SJCRH30 (cell line): ENCODE measurements at regions not wholly inside any gene's neighbourhood (a gene's known extent, or its start where the extent isn't known, plus 50 kb on each side); places are given as distances from the start of the nearest gene placed in this dataset.

ENCODE experiments used
- DNase-seq, 2 experiments: peaks; one replicate each; pipeline ENCODE4 v3.0.0-alpha.2; 2015 to 2020
- H3K27ac ChIP-seq: fragments of 250-450 bp; sonication (Bioruptor Pico); 2 replicates; pipeline ENCODE4 v1.5.1; 2020; ENCODE audit warnings: mild to moderate bottlenecking, moderate library complexity
- H3K27me3 ChIP-seq: fragments of 250-450 bp; sonication (Bioruptor Pico); 2 replicates; pipeline ENCODE4 v1.5.1; 2020; ENCODE audit warnings: mild to moderate bottlenecking, moderate library complexity
- H3K36me3 ChIP-seq: fragments of 250-450 bp; sonication (Bioruptor Pico); 2 replicates; pipeline ENCODE4 v1.5.1; 2020; ENCODE audit warnings: mild to moderate bottlenecking, moderate library complexity
- H3K4me1 ChIP-seq: fragments of 250-450 bp; sonication (Bioruptor Pico); 2 replicates; pipeline ENCODE4 v1.5.1; 2020; ENCODE audit warnings: mild to moderate bottlenecking, moderate library complexity
- H3K4me3 ChIP-seq: fragments of 250-450 bp; sonication (Bioruptor Pico); 2 replicates; pipeline ENCODE4 v1.5.1; 2020; ENCODE audit warnings: mild to moderate bottlenecking, moderate library complexity
- H3K9me3 ChIP-seq: fragments of 250-450 bp; sonication (Bioruptor Pico); replicated peaks from 2 replicates; pipeline ENCODE4 v1.5.1; 2020; ENCODE audit warnings: mild to moderate bottlenecking, moderate library complexity

DNA sequence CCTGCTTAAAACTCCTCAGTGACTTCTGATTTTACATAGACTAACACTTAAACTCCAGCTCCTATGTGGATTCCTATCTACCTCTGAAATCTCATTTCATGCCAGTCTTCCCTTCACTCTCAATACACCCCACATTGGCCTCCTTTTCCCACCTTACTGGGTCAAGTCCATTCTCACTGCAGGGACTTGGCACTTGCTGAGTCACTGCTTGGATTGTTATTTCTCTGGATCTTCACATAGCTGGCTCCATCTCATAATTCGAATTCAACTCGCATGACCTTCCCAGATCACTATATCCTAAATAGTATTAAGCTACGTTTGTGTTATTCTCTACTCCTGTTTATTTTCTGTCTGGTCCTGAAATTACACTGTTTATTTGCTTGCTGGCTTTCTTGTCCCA lies 59.6 kb upstream of the FRMD4B start:
- H3K4me3 ChIP-seq: no peak overlapping the region
- H3K27ac ChIP-seq: no peak overlapping the region
- H3K9me3 ChIP-seq: no peaks in the 10 kb centered on the region
- no peaks in the 10 kb centered on the region for H3K36me3 ChIP-seq
- DNase-seq: no peak
- H3K4me1 ChIP-seq: no peaks in the 10 kb centered on the region
- no peaks in the 10 kb centered on the region for H3K27me3 ChIP-seq

DNA sequence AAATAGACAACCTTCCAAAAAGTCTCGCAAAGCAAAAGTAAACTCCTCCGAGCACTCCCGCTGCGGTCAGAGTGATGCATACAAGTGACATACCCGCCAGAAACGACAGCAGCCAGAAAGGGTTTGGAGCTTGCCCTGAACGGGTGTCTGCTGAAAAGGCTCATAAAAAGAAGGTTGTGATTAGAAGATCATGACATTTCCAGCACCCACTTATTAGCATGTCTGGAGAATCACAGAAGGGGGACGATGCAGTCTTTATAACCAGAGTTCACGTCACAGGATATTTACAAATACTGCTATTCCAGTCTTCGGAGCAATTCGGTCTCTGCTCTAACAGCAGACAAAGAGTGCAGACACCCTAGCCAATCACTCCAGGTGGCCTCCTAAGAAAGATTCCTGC lies 59.1 kb upstream of the FRMD4B start:
- no peaks in the 10 kb centered on the region for H3K27me3 ChIP-seq
- no peaks in the 10 kb centered on the region for H3K36me3 ChIP-seq
- H3K9me3 ChIP-seq: no peaks in the 10 kb centered on the region
- DNase-seq: no peak
- H3K27ac ChIP-seq: no peak overlapping the region
- no peak overlapping the region for H3K4me3 ChIP-seq
- no peaks in the 10 kb centered on the region for H3K4me1 ChIP-seq

- DNase-seq: peak in 1 of 2 experiments; percentile 7
- Histone ChIP-seq H3K27me3 (no peaks in the 10 kb centered on the region), H3K27ac (no peak overlapping the region), H3K36me3 (no peaks in the 10 kb centered on the region), H3K9me3 (no peaks in the 10 kb centered on the region), H3K4me3 (no peak overlapping the region), H3K4me1 (no peaks in the 10 kb centered on the region)
These were observed 57.6 kb upstream of the FRMD4B start for GRCh38 chr3:69443457-69443920.

DNA sequence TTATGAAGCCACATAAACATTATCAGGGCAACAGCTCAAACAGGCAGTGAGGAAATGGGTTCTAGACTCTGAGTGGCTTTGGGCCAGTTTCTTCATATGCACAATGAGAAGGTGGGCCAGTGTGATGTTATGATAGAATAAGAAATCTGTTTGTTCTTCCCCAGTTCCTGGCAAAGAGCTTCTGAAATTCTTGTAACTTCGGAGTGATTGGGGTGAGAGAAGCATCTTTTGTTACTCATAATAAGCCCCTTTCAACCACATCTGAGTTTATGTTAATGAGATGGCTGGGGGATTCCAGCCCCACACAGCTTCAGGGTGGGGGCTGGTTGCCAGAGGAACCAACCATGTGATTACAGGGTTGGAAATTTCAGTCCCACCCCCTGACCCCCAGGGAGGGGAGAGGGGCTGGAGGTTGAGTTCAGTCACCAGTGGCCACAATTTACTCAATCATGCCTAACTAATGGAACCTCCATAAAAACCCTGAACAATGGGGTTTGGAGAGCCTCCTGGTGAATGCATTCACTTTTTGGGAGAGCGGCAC lies 57.0 kb upstream of the FRMD4B start:
- Histone ChIP-seq H3K9me3 (no peaks in the 10 kb centered on the region), H3K36me3 (no peaks in the 10 kb centered on the region), H3K27ac (no peak overlapping the region), H3K4me3 (no peak overlapping the region), H3K27me3 (no peaks in the 10 kb centered on the region), H3K4me1 (no peaks in the 10 kb centered on the region)
- DNase-seq: no peak

- no peak for DNase-seq
- Histone ChIP-seq H3K27me3 (no peaks in the 10 kb centered on the region), H3K27ac (no peak overlapping the region), H3K9me3 (no peaks in the 10 kb centered on the region), H3K4me1 (no peaks in the 10 kb centered on the region), H3K36me3 (no peaks in the 10 kb centered on the region), H3K4me3 (no peak overlapping the region)
These were observed 55.8 kb upstream of the FRMD4B start for GRCh38 chr3:69441732-69442131.

DNA sequence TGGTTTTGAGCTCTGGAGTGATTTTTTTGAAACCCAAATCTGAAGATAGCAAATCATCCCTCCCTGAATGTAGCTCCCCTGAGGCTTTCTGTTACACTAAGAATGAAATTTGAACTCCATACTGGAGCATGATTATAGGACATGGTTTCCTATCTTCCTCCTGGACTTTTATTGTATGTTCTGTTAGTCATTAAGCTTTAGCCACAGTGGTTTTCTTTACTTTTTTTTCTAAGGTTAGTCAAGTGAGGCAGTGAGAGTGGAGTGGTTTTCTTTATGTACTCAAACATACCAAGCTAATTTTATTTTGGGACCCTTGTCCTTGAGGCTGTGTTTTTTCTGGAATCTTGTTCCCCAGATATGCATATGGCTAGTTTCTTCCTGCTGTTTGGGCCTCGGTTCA lies 55.2 kb upstream of the FRMD4B start:
- no peak for DNase-seq
- Histone ChIP-seq H3K4me3 (no peak overlapping the region), H3K36me3 (no peaks in the 10 kb centered on the region), H3K9me3 (no peaks in the 10 kb centered on the region), H3K4me1 (no peaks in the 10 kb centered on the region), H3K27ac (no peak overlapping the region), H3K27me3 (no peaks in the 10 kb centered on the region)

GRCh38 chr3:69439643-69440270 lies 53.9 kb upstream of the FRMD4B start:
- H3K27me3 ChIP-seq: no peaks in the 10 kb centered on the region
- H3K9me3 ChIP-seq: no peaks in the 10 kb centered on the region
- H3K27ac ChIP-seq: no peak overlapping the region
- no peak overlapping the region for H3K4me3 ChIP-seq
- no peaks in the 10 kb centered on the region for H3K4me1 ChIP-seq
- peak in 1 of 2 experiments; percentile 14 for DNase-seq
- no peaks in the 10 kb centered on the region for H3K36me3 ChIP-seq

- DNase-seq: no peak
- H3K27ac ChIP-seq: no peak overlapping the region
- H3K27me3 ChIP-seq: no peaks in the 10 kb centered on the region
- H3K9me3 ChIP-seq: no peaks in the 10 kb centered on the region
- H3K4me3 ChIP-seq: no peak overlapping the region
- H3K36me3 ChIP-seq: no peaks in the 10 kb centered on the region
- H3K4me1 ChIP-seq: peaks cover 6% of the 10 kb centered on the region
These were observed 52.6 kb upstream of the FRMD4B start for GRCh38 chr3:69438476-69438875.

DNA sequence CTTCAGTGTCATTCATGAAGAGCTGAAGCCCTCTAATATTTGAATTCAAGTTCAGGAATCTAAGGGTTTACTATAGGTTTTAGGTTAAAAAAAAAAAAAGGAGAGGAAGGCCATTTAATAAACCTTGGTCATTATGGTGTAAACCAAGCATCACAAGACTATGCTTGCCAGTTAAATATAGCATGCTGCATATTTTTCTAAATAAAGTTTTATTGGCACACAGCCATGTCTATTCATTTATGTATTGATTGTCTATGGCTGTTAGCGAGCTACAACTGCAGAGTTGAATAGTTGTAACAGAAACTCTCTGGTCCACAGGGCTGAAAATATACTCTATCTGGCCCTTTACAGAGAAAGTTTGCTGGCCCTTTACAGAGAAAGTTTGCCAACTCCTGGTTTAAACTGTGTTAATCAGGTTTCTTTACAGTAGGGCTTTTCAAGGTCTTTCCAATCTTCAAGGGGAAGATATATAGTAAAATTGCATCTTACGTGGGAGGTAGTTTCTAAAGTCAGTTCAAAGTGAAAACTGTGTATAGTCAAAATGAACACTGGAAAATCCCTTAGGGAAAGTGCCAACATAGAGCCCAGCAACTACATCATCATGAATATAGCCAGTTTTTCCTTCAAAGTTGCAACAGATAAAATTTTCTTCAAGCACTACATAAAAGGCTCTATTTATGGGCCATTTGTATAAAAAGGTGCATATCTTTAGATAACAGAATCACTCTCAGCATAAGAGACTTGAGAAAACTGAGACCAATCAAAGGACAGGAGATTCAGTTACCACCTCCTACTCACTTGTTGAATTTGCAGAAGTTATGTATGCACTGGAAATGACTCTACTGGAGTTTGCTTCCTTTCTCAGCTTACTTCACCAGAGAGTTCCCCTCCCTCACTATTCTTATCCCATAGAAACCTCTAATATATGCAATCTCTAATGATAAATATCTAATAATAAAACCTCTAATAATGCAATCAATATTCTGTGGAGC lies 49.7 kb upstream of the FRMD4B start:
- no peak for DNase-seq
- H3K9me3 ChIP-seq: no peaks in the 10 kb centered on the region
- H3K4me1 ChIP-seq: peaks cover 6% of the 10 kb centered on the region
- no peaks in the 10 kb centered on the region for H3K27me3 ChIP-seq
- no peak overlapping the region for H3K27ac ChIP-seq
- H3K4me3 ChIP-seq: no peak overlapping the region
- no peaks in the 10 kb centered on the region for H3K36me3 ChIP-seq
